Liver (tissue), 8 donors: ENCODE measurements at regions not wholly inside any gene's neighbourhood (a gene's known extent, or its start where the extent isn't known, plus 50 kb on each side); places are given as distances from the start of the nearest gene placed in this dataset.

Experiments
- DNase-seq: peaks from one replicate; pipeline ENCODE4 v3.0.0-alpha.2; 2017; ENCODE audit warnings: low spot score
- H3K27ac ChIP-seq, 2 donors: one replicate each; pipeline ENCODE4 v1.7.0; 2013; ENCODE audit warnings: inconsistent platforms in 2 of 2, low read length in 2 of 2, control low read depth in 1 of 2, low read depth in 1 of 2, mild to moderate bottlenecking in 1 of 2
- H3K27me3 ChIP-seq, 4 donors: one replicate each; pipeline versions ENCODE4 v1.6.1 to v1.7.0; 2013; ENCODE audit warnings: low read length in 3 of 4, inconsistent platforms in 1 of 4, mild to moderate bottlenecking in 1 of 4, moderate library complexity in 1 of 4; ENCODE audit not compliant: control insufficient read depth in 4 of 4, insufficient read depth in 4 of 4
- H3K36me3 ChIP-seq, 4 donors: one replicate each; pipeline versions ENCODE4 v1.6.1 to v1.7.0; 2013; ENCODE audit warnings: low read length in 3 of 4, mild to moderate bottlenecking in 3 of 4, low read depth in 1 of 4, moderate library complexity in 1 of 4; ENCODE audit not compliant: control insufficient read depth in 4 of 4, insufficient read depth in 3 of 4
- H3K4me1 ChIP-seq, 4 donors: one replicate each; pipeline versions ENCODE4 v1.6.1 to v1.7.0; 2013; ENCODE audit warnings: low read length in 3 of 4, mild to moderate bottlenecking in 3 of 4, moderate library complexity in 1 of 4; ENCODE audit not compliant: control insufficient read depth in 4 of 4, insufficient read depth in 4 of 4
- H3K4me3 ChIP-seq, 3 donors: one replicate each; pipeline versions ENCODE4 v1.6.1 to v1.7.0; 2013; ENCODE audit warnings: low read length in 3 of 3, control low read depth in 1 of 3, low read depth in 1 of 3, mild to moderate bottlenecking in 1 of 3
- H3K9ac ChIP-seq, 2 donors: one replicate each; pipeline ENCODE4 v1.7.0; 2013; ENCODE audit warnings: low read length in 2 of 2, mild to moderate bottlenecking in 2 of 2, moderate library complexity in 2 of 2, control low read depth in 1 of 2, low read depth in 1 of 2
- H3K9me3 ChIP-seq, 4 donors: one replicate each; pipeline versions ENCODE4 v1.6.1 to v1.7.0; 2013; ENCODE audit warnings: low read length in 3 of 4; ENCODE audit not compliant: control insufficient read depth in 4 of 4
- EGR1 ChIP-seq, 2 donors: IDR thresholded peaks; 2 replicates each; pipeline ENCODE4 v1.6.1; 2016 to 2018; ENCODE audit warnings: antibody characterized with exemption in 2 of 2, low read depth in 2 of 2
- FOXA1 ChIP-seq: IDR thresholded peaks from 2 replicates; pipeline ENCODE4 v1.6.1; 2016; ENCODE audit warnings: antibody characterized with exemption
- FOXA2 ChIP-seq: IDR thresholded peaks from 2 replicates; pipeline ENCODE4 v1.6.1; 2016; ENCODE audit warnings: antibody characterized with exemption
- GABPA ChIP-seq, 2 donors: IDR thresholded peaks in 1 of 2; conservative IDR thresholded peaks in 1 of 2; 2 replicates each; pipeline ENCODE4 v1.6.1; 2016; ENCODE audit warnings: antibody characterized with exemption in 2 of 2, mild to moderate bottlenecking in 1 of 2, moderate library complexity in 1 of 2
- HNF4A ChIP-seq, 2 donors: conservative IDR thresholded peaks; 2 replicates each; pipeline ENCODE4 v1.6.1; 2016; ENCODE audit warnings: antibody characterized with exemption in 2 of 2, mild to moderate bottlenecking in 2 of 2
- HNF4G ChIP-seq: IDR thresholded peaks from 2 replicates; pipeline ENCODE4 v1.6.1; 2016; ENCODE audit warnings: antibody characterized with exemption
- JUND ChIP-seq, 2 donors: IDR thresholded peaks; 2 replicates each; pipeline ENCODE4 v1.6.1; 2016; ENCODE audit warnings: antibody characterized with exemption in 2 of 2
- NR2F2 ChIP-seq: IDR thresholded peaks from 2 replicates; pipeline ENCODE4 v1.6.1; 2016; ENCODE audit warnings: antibody characterized with exemption
- RAD21 ChIP-seq, 2 donors: IDR thresholded peaks; 2 replicates each; pipeline ENCODE4 v1.6.1; 2016; ENCODE audit warnings: antibody characterized with exemption in 2 of 2, mild to moderate bottlenecking in 2 of 2
- RXRA ChIP-seq, 2 donors: IDR thresholded peaks; 2 replicates each; pipeline ENCODE4 v1.6.1; 2017 to 2018; ENCODE audit warnings: antibody characterized with exemption in 2 of 2, mild to moderate bottlenecking in 1 of 2
- SP1 ChIP-seq: IDR thresholded peaks from 2 replicates; pipeline ENCODE4 v1.6.1; 2018; ENCODE audit warnings: antibody characterized with exemption, mild to moderate bottlenecking
- TAF1 ChIP-seq: conservative IDR thresholded peaks from 2 replicates; pipeline ENCODE4 v1.6.1; 2016; ENCODE audit warnings: antibody characterized with exemption, mild to moderate bottlenecking
- WGBS: extraction: QIAGEN DNeasy Blood & Tissue Kit; methylation state at CpG from one replicate; pipeline ENCODE4 v1.1.7; 2013; 5-methylcytosine and 5-hydroxymethylcytosine counted together
- TF ChIP-seq, protein P1 (sequence below): IDR thresholded peaks from 2 replicates; pipeline ENCODE4 v1.6.1; 2016; ENCODE audit warnings: antibody characterized with exemption
- TF ChIP-seq, protein P2 (sequence below): IDR thresholded peaks from 2 replicates; pipeline ENCODE4 v1.6.1; 2016; ENCODE audit warnings: antibody characterized with exemption
- TF ChIP-seq, protein P3 (sequence below): fragments of 150-350 bp; IDR thresholded peaks from 2 replicates; pipeline ENCODE4 v1.5.1; 2017; ENCODE audit warnings: improper control_type of control experiment, low read depth, low read length; ENCODE audit not compliant: missing input control
- TF ChIP-seq, protein P4 (sequence below): IDR thresholded peaks from 2 replicates; pipeline ENCODE4 v1.6.1; 2016; ENCODE audit warnings: antibody characterized with exemption, mild to moderate bottlenecking
- donor health status: healthy.
- donor health status: healthy.
- donor health status: healthy.
- donor health status: healthy.
- donor health status: healthy.

DNA sequence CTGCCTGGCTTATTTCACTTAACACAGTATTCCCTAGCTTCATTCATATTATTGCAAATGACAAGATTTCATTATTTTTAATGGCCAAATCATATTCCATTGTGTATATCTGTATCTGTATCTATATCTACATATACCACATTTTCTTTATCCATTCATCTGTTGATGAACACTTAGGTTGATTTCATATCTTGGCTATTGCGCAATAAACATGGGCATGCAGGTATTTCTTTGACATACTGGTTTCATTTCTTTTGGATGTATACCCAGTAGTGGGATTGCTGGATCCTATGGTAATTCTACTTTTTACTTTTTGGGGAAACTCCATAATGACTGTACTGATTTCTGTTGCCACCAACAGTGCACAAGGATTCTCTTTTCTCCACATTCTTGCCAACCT is 68.9 kb upstream of the CREB5 start (continued):
- TF ChIP-seq, protein P1, sequence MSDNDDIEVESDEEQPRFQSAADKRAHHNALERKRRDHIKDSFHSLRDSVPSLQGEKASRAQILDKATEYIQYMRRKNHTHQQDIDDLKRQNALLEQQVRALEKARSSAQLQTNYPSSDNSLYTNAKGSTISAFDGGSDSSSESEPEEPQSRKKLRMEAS: no peak
- no peak for TF ChIP-seq JUND (IDR thresholded peaks at IDR 0.05)
- no peak for TF ChIP-seq SP1
- TF ChIP-seq FOXA1: no peak
- TF ChIP-seq, protein P2, sequence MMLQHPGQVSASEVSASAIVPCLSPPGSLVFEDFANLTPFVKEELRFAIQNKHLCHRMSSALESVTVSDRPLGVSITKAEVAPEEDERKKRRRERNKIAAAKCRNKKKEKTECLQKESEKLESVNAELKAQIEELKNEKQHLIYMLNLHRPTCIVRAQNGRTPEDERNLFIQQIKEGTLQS: no peak
- TF ChIP-seq RAD21 (IDR thresholded peaks at IDR 0.05): no peak
- TF ChIP-seq GABPA (IDR thresholded peaks at IDR 0.05 in 1 of 2, conservative IDR thresholded peaks at IDR 0.05 in 1 of 2): no peak

DNA sequence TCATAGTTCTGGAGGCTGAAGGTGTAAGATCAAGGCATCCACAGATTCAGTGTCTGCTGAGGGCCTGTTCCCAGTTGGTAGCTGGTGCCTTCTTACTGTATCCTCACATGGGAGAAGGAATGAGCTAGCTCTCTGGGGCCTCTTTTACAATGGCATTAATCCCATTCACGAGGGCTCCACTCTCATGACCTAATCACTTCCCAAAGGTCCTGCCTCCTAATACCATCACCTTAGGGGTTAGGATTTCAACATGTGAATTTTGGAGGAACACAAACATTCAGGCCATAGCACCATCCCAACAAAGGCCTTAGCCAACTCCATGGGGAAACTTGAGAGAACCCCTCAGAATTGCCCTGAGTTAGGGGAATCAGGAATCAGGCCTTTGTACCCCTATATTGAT is 66.1 kb upstream of the CREB5 start:
- Histone ChIP-seq H3K4me1 (no peaks in the 10 kb centered on the region), H3K27me3 (peaks cover 0 to 3% (median 0%) of the 10 kb centered on the region in 4 donors), H3K4me3 (no peak overlapping the region), H3K27ac (no peak overlapping the region), H3K36me3 (no peaks in the 10 kb centered on the region), H3K9ac (no peak overlapping the region), H3K9me3 (no peaks in the 10 kb centered on the region)
- 61% methylated on average over 1 of the region's 1 CpG for WGBS
- TF ChIP-seq TAF1 (no peak), FOXA1 (no peak), HNF4G (no peak)
- TF ChIP-seq, protein P3, sequence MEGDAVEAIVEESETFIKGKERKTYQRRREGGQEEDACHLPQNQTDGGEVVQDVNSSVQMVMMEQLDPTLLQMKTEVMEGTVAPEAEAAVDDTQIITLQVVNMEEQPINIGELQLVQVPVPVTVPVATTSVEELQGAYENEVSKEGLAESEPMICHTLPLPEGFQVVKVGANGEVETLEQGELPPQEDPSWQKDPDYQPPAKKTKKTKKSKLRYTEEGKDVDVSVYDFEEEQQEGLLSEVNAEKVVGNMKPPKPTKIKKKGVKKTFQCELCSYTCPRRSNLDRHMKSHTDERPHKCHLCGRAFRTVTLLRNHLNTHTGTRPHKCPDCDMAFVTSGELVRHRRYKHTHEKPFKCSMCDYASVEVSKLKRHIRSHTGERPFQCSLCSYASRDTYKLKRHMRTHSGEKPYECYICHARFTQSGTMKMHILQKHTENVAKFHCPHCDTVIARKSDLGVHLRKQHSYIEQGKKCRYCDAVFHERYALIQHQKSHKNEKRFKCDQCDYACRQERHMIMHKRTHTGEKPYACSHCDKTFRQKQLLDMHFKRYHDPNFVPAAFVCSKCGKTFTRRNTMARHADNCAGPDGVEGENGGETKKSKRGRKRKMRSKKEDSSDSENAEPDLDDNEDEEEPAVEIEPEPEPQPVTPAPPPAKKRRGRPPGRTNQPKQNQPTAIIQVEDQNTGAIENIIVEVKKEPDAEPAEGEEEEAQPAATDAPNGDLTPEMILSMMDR: no peak
- TF ChIP-seq, protein P4, sequence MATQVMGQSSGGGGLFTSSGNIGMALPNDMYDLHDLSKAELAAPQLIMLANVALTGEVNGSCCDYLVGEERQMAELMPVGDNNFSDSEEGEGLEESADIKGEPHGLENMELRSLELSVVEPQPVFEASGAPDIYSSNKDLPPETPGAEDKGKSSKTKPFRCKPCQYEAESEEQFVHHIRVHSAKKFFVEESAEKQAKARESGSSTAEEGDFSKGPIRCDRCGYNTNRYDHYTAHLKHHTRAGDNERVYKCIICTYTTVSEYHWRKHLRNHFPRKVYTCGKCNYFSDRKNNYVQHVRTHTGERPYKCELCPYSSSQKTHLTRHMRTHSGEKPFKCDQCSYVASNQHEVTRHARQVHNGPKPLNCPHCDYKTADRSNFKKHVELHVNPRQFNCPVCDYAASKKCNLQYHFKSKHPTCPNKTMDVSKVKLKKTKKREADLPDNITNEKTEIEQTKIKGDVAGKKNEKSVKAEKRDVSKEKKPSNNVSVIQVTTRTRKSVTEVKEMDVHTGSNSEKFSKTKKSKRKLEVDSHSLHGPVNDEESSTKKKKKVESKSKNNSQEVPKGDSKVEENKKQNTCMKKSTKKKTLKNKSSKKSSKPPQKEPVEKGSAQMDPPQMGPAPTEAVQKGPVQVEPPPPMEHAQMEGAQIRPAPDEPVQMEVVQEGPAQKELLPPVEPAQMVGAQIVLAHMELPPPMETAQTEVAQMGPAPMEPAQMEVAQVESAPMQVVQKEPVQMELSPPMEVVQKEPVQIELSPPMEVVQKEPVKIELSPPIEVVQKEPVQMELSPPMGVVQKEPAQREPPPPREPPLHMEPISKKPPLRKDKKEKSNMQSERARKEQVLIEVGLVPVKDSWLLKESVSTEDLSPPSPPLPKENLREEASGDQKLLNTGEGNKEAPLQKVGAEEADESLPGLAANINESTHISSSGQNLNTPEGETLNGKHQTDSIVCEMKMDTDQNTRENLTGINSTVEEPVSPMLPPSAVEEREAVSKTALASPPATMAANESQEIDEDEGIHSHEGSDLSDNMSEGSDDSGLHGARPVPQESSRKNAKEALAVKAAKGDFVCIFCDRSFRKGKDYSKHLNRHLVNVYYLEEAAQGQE: no peak
- no peak for DNase-seq

DNA sequence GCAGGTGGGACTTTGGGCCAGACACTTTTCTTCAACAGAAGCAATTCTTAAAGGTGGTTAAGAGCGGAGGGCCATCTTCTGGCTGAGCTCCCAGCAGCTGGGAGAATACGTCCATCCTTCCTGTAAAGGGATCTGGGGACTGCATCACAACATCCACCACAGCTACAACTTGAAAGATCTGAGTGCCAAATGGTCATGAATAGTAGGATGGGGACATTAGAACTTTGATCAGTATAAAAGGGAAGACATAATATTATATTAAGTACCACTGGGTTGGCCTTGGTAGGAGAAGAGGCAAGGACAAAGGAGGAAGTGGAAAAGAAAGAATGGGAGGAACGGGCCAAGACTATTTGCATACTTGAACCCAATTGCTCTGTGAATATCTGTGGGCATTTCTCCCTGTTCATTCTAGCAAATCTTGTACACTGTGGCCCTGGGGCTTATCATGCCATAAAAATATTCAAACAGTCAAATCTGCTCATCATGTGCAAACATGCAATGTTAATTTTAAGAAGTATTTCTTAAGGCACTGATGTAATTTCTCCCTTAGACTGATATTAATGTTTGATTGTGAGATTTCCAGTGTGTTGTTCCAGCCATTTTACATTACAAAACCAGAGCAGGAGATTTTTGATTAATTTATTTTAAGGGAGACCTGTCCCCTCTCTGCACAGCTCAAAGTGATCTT is 65.5 kb upstream of the CREB5 start:
- Histone ChIP-seq H3K4me1 (no peaks in the 10 kb centered on the region), H3K36me3 (no peaks in the 10 kb centered on the region), H3K9me3 (no peaks in the 10 kb centered on the region), H3K27ac (no peak overlapping the region), H3K9ac (no peak overlapping the region), H3K27me3 (peaks cover 0 to 3% (median 0%) of the 10 kb centered on the region in 4 donors), H3K4me3 (no peak overlapping the region)
- no peak for DNase-seq
- 89% methylated on average over 3 of the region's 3 CpGs for WGBS
- TF ChIP-seq, protein P4: no peak
- no peak for TF ChIP-seq SP1
- TF ChIP-seq, protein P3: no peak
- TF ChIP-seq NR2F2: no peak
- TF ChIP-seq, protein P2: no peak
- no peak for TF ChIP-seq FOXA2
- TF ChIP-seq RXRA (IDR thresholded peaks at IDR 0.05): no peak
- TF ChIP-seq EGR1 (IDR thresholded peaks at IDR 0.05; ENCODE audit: low read depth in 2 of 2): no peak
- TF ChIP-seq HNF4A (conservative IDR thresholded peaks at IDR 0.05): no peak
- no peak for TF ChIP-seq TAF1
- no peak for TF ChIP-seq FOXA1
- no peak for TF ChIP-seq GABPA (IDR thresholded peaks at IDR 0.05 in 1 of 2, conservative IDR thresholded peaks at IDR 0.05 in 1 of 2)
